ENCODE measurements at regions not wholly inside any gene's neighbourhood (a gene's known extent, or its start where the extent isn't known, plus 50 kb on each side); places are given as distances from the start of the nearest gene placed in this dataset.
"Not testable (repeated sequence)": the region's sequence is repeated elsewhere in the genome, so short reads cannot be mapped to it uniquely, and the experiment has no call there.

GRCh38 chr9:39649029-39649428 is 293.6 kb downstream of the SPATA31A1 start:
- not testable (repeated sequence) for TF ChIP-seq CTCF, POLR2A (IDR thresholded peaks at IDR 0.05)
